T-helper 1 cell (primary cell): ENCODE measurements at regions not wholly inside any gene's neighbourhood (a gene's known extent, or its start where the extent isn't known, plus 50 kb on each side); places are given as distances from the start of the nearest gene placed in this dataset.

Experiments
- DNase-seq, 5 donors: peaks; one replicate each; pipeline ENCODE4 v3.0.0-alpha.2; 2012 to 2020

- DNase-seq: no peak
Observed at GRCh38 chr11:112835591-112836255, 125.5 kb upstream of the NCAM1 start.

GRCh38 chr11:112836256-112836602 is 125.0 kb upstream of the NCAM1 start:
- no peak for DNase-seq

- no peak for DNase-seq
Observed at GRCh38 chr11:112837162-112837826, 123.9 kb upstream of the NCAM1 start.

- DNase-seq: no peak
Observed at GRCh38 chr11:112839051-112839450, 122.2 kb upstream of the NCAM1 start.

GRCh38 chr11:112841729-112842128 is 119.5 kb upstream of the NCAM1 start:
- no peak for DNase-seq

GRCh38 chr11:112842151-112842550 is 119.1 kb upstream of the NCAM1 start:
- DNase-seq: no peak

- DNase-seq: no peak
Observed at GRCh38 chr11:112844517-112844916, 116.7 kb upstream of the NCAM1 start.

GRCh38 chr11:112847568-112847967 is 113.7 kb upstream of the NCAM1 start:
- DNase-seq: no peak

GRCh38 chr11:112852143-112852866 is 108.9 kb upstream of the NCAM1 start:
- no peak for DNase-seq

GRCh38 chr11:112856133-112856532 is 105.1 kb upstream of the NCAM1 start:
- DNase-seq: no peak

- DNase-seq: no peak
Observed at GRCh38 chr11:112856591-112856990, 104.6 kb upstream of the NCAM1 start.

GRCh38 chr11:112858289-112859023 is 102.8 kb upstream of the NCAM1 start:
- no peak for DNase-seq

- DNase-seq: no peak
Observed at GRCh38 chr11:112859787-112860186, 101.4 kb upstream of the NCAM1 start.

- DNase-seq: no peak
Observed at GRCh38 chr11:112861356-112861755, 99.9 kb upstream of the NCAM1 start.

GRCh38 chr11:112863305-112863704 is 97.9 kb upstream of the NCAM1 start:
- no peak for DNase-seq

- DNase-seq: no peak
Observed at GRCh38 chr11:112864672-112865071, 96.5 kb upstream of the NCAM1 start.

- DNase-seq: no peak
Observed at GRCh38 chr11:112871909-112872500, 89.2 kb upstream of the NCAM1 start.

- no peak for DNase-seq
Observed at GRCh38 chr11:112874980-112875379, 86.2 kb upstream of the NCAM1 start.

- DNase-seq: no peak
Observed at GRCh38 chr11:112877581-112877980, 83.6 kb upstream of the NCAM1 start.

- DNase-seq: no peak
Observed at GRCh38 chr11:112878033-112878601, 83.1 kb upstream of the NCAM1 start.

- DNase-seq: peak in 1 of 5 donors; percentile 47
Observed at GRCh38 chr11:112880495-112880894, 80.7 kb upstream of the NCAM1 start.

- no peak for DNase-seq
Observed at GRCh38 chr11:112881461-112881860, 79.8 kb upstream of the NCAM1 start.
